ENCODE measurements at regions not wholly inside any gene's neighbourhood (a gene's known extent, or its start where the extent isn't known, plus 50 kb on each side); places are given as distances from the start of the nearest gene placed in this dataset.

DNA sequence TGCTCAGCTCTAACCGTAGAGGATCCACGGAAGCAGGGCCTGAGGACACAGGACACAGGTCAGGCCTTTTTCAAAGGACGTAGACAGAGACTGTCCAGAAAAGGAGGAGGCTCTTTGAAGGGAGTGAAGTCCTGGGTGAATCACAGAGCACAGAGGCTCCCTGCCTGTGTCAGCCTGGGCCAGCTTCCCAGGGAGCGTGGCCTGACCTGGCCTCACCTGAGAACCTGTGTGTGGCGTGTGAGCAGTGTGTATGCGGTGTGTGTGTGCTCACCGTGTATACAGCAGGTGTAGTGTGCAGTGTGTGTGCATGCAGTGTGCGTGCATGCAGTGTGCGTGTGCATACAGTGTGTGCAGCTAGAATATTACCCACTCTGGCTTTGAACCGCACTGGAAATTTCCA is 56.0 kb upstream of the FNDC1 start:
- TF ChIP-seq, protein P1, sequence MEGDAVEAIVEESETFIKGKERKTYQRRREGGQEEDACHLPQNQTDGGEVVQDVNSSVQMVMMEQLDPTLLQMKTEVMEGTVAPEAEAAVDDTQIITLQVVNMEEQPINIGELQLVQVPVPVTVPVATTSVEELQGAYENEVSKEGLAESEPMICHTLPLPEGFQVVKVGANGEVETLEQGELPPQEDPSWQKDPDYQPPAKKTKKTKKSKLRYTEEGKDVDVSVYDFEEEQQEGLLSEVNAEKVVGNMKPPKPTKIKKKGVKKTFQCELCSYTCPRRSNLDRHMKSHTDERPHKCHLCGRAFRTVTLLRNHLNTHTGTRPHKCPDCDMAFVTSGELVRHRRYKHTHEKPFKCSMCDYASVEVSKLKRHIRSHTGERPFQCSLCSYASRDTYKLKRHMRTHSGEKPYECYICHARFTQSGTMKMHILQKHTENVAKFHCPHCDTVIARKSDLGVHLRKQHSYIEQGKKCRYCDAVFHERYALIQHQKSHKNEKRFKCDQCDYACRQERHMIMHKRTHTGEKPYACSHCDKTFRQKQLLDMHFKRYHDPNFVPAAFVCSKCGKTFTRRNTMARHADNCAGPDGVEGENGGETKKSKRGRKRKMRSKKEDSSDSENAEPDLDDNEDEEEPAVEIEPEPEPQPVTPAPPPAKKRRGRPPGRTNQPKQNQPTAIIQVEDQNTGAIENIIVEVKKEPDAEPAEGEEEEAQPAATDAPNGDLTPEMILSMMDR (IDR thresholded peaks at IDR 0.05): no peak
- Histone ChIP-seq H3K4me1 (peaks cover 0 to 42% of the 10 kb centered on the region in 2 donors), H3K9me3 (no peaks in the 10 kb centered on the region), H3K27ac (no peak overlapping the region), H3K36me3 (no peaks in the 10 kb centered on the region), H3K27me3 (no peaks in the 10 kb centered on the region), H3K4me3 (no peak overlapping the region)
- no peak for DNase-seq
- intact Hi-C loops (cut with DNase I): no loop called here
- no peak for ATAC-seq

DNA sequence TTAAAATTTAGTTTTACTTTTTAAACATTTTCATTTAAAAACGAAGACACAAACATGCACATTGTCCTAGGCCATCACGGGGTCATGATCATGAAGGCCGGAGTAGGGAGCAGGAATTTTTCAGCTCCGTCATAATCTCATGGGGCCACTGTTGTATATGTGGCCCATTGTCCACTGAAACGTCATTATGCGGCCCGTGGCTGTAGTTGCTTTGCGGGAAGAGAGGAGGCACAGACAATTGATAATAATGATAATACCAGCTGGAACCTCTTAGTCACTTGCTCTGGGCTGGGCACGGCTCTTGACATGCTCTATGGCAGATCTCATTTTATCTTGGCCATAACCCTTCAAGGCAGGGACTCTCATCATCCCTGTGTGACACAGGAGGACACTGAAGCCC is 56.5 kb upstream of the FNDC1 start:
- ATAC-seq: no peak
- intact Hi-C loops (cut with DNase I): no loop called here

DNA sequence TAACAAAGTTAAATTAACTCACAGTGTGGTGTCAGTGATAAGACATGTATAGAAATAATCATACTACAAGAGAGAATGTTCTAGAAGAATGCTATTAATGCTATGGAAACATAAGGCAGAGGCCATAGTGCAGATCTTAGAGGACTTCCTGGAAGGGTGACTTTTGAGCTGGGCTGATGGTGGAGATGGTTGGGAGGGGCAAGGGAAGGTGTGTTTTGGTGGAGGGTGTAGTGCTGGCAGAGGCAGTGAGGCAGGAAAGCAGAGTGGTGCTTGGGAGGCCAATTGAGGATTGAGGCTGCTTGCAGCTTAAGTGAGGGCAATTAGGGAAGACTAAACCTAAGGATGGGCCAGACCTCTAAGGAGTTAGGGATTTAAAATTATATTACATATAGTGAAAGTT is 58.5 kb upstream of the FNDC1 start:
- TF ChIP-seq, protein P1 (IDR thresholded peaks at IDR 0.05): no peak
- ATAC-seq: no peak
- Histone ChIP-seq H3K27me3 (no peaks in the 10 kb centered on the region), H3K4me3 (no peak overlapping the region), H3K27ac (no peak overlapping the region), H3K4me1 (peaks cover 0 to 43% of the 10 kb centered on the region in 2 donors), H3K36me3 (no peaks in the 10 kb centered on the region), H3K9me3 (no peaks in the 10 kb centered on the region)
- DNase-seq: no peak
- intact Hi-C loops (cut with DNase I): no loop called here

More for the DNA sequence above, 56.5 kb upstream of the FNDC1 start:
- H3K9me3 ChIP-seq: no peaks in the 10 kb centered on the region
- H3K36me3 ChIP-seq: no peaks in the 10 kb centered on the region
- no peaks in the 10 kb centered on the region for H3K27me3 ChIP-seq
- TF ChIP-seq, protein P1 (IDR thresholded peaks at IDR 0.05): no peak
- H3K4me3 ChIP-seq: no peak overlapping the region
- no peak for DNase-seq
- H3K27ac ChIP-seq: no peak overlapping the region
- H3K4me1 ChIP-seq: peaks cover 0 to 42% of the 10 kb centered on the region in 2 donors

DNA sequence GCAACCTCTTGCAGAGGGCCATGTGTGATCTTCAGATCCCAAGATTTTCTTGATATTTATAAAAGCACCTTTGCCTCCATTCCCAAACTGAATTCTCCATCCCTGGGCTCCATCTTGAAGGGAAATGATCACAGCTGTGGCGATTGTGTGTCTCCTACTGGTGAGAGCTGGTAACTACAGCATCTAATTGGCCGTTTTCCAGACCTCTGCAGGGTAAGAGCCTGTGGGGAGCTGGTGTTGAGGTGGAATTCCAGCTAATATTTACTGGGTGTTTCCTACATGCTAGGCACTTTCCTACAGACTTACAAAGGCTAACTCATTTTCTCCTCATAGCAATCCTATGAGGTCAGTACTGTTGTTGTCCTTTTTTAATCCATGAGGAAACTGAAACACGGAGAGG is 59.2 kb upstream of the FNDC1 start:
- Histone ChIP-seq H3K27ac (no peak overlapping the region), H3K27me3 (no peaks in the 10 kb centered on the region), H3K9me3 (no peaks in the 10 kb centered on the region), H3K36me3 (no peaks in the 10 kb centered on the region), H3K4me1 (peaks cover 0 to 42% of the 10 kb centered on the region in 2 donors), H3K4me3 (no peak overlapping the region)
- peak in 1 of 4 donors; percentile 36 for DNase-seq
- TF ChIP-seq, protein P1 (IDR thresholded peaks at IDR 0.05): peak; percentile 44 to 72
- intact Hi-C loops (cut with DNase I): no loop called here
- ATAC-seq: peak; percentile 60

DNA sequence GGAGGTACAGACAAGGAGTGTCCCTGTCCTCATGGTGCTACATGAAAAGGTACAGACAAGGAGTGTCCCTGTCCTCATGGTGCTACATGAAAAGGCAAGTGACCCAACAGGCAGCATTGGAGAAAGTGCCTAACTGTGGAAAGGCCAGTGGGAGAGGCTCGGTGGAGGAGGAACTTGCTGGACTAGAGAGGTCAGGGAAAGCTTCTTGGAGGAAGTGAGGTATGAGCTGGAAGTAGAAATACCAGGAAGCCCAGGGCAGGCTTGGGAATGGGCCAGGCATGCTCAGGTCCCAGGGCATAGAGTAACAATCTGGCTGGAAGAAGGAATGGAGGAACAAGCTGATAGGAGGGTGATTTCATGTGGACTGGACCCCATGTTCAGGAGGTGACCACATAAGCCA is 59.8 kb upstream of the FNDC1 start:
- no peaks in the 10 kb centered on the region for H3K9me3 ChIP-seq

More for the DNA sequence above, 59.8 kb upstream of the FNDC1 start:
- no peaks in the 10 kb centered on the region for H3K27me3 ChIP-seq
- TF ChIP-seq, protein P1 (IDR thresholded peaks at IDR 0.05): no peak
- peaks cover 0 to 39% of the 10 kb centered on the region in 2 donors for H3K4me1 ChIP-seq
- no peak for DNase-seq
- intact Hi-C loops (cut with DNase I): no loop called here
- ATAC-seq: no peak
- no peaks in the 10 kb centered on the region for H3K36me3 ChIP-seq
- H3K4me3 ChIP-seq: no peak overlapping the region
- H3K27ac ChIP-seq: no peak overlapping the region

Data from left lung (tissue), 4 donors.